Suprapubic skin (tissue), 4 donors: ENCODE measurements at regions not wholly inside any gene's neighbourhood (a gene's known extent, or its start where the extent isn't known, plus 50 kb on each side); places are given as distances from the start of the nearest gene placed in this dataset.

Source experiments
- EP300 ChIP-seq: sonication (generic); formaldehyde crosslinking; IDR thresholded peaks from one replicate; pipeline ENCODE4 v1.6.1; 2017; ENCODE audit warnings: antibody characterized with exemption
- POLR2A ChIP-seq, 2 donors: fragments of 450-650 bp; IDR thresholded peaks; one replicate each; pipeline ENCODE4 v1.6.1; 2017; ENCODE audit warnings: antibody characterized with exemption in 2 of 2, mild to moderate bottlenecking in 2 of 2, moderate library complexity in 2 of 2
- POLR2AphosphoS5 ChIP-seq, 3 donors: sonication (generic); formaldehyde crosslinking; IDR thresholded peaks; one replicate each; pipeline ENCODE4 v1.6.1; 2017; ENCODE audit warnings: antibody characterized with exemption in 3 of 3
- TF ChIP-seq, protein P1 (sequence below), 2 donors: fragments of 200-600 bp in 1 of 2; fragments of 450-650 bp in 1 of 2; sonication (generic) in 1 of 2; IDR thresholded peaks; one replicate each; pipeline ENCODE4 v1.5.1; 2016 to 2019; ENCODE audit warnings: antibody characterized with exemption in 2 of 2, mild to moderate bottlenecking in 1 of 2, moderate library complexity in 1 of 2

DNA sequence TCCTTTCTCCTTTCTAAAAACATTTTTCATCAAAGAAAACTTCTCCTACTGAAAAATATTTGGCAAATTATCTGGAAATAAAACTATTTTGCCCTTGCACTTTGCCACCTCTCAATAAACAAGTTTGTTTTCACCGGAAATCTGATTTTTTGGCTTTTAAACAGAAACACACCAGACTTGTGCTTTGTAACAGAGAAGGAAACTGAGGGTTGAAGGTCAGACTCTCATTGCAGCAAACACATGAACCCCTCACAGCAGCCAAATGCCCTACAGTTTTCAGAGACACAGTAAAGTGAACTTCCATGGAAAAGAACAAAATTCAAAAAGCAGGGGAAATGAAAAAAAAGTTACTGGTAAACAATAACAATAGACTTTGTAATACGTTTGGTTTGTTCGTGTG, 95.6 kb upstream of the WDR17 start:
- TF ChIP-seq, protein P1, sequence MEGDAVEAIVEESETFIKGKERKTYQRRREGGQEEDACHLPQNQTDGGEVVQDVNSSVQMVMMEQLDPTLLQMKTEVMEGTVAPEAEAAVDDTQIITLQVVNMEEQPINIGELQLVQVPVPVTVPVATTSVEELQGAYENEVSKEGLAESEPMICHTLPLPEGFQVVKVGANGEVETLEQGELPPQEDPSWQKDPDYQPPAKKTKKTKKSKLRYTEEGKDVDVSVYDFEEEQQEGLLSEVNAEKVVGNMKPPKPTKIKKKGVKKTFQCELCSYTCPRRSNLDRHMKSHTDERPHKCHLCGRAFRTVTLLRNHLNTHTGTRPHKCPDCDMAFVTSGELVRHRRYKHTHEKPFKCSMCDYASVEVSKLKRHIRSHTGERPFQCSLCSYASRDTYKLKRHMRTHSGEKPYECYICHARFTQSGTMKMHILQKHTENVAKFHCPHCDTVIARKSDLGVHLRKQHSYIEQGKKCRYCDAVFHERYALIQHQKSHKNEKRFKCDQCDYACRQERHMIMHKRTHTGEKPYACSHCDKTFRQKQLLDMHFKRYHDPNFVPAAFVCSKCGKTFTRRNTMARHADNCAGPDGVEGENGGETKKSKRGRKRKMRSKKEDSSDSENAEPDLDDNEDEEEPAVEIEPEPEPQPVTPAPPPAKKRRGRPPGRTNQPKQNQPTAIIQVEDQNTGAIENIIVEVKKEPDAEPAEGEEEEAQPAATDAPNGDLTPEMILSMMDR (IDR thresholded peaks at IDR 0.05), result no peak
- TF ChIP-seq POLR2A (IDR thresholded peaks at IDR 0.05), result no peak
- no peak for TF ChIP-seq POLR2AphosphoS5 (IDR thresholded peaks at IDR 0.05)
- TF ChIP-seq EP300, result no peak
